NAMALWA (cell line): ENCODE measurements at regions not wholly inside any gene's neighbourhood (a gene's known extent, or its start where the extent isn't known, plus 50 kb on each side); places are given as distances from the start of the nearest gene placed in this dataset.
A peak's percentile ranks its signal among the peaks of the same experiment; 100 is the strongest.
"Not testable (repeated sequence)": the region's sequence is repeated elsewhere in the genome, so short reads cannot be mapped to it uniquely, and the experiment has no call there.

ENCODE experiments used
- DNase-seq: peaks from one replicate; pipeline ENCODE4 v3.0.0-alpha.2; 2015; ENCODE audit warnings: low spot score

- DNase-seq: no peak
Observed at GRCh38 chr20:55528482-55528881, 476.8 kb downstream of the CBLN4 start.

- no peak for DNase-seq
Observed at GRCh38 chr20:55522296-55522815, 483.0 kb downstream of the CBLN4 start.

- DNase-seq: not testable (repeated sequence)
Observed at GRCh38 chr20:55517584-55517983, 487.7 kb downstream of the CBLN4 start.

GRCh38 chr20:55515832-55516231, 489.5 kb downstream of the CBLN4 start:
- no peak for DNase-seq

- DNase-seq: no peak
Observed at GRCh38 chr20:55514531-55514930, 490.8 kb downstream of the CBLN4 start.

GRCh38 chr20:55513954-55514353, 491.4 kb downstream of the CBLN4 start:
- DNase-seq: no peak

- DNase-seq: no peak
Observed at GRCh38 chr20:55500130-55500529, 505.2 kb downstream of the CBLN4 start.

- no peak for DNase-seq
Observed at GRCh38 chr20:55488593-55488992, 516.7 kb downstream of the CBLN4 start.

- no peak for DNase-seq
Observed at GRCh38 chr20:55478724-55479450, 526.4 kb downstream of the CBLN4 start.

GRCh38 chr20:55472704-55473103, 532.6 kb downstream of the CBLN4 start:
- DNase-seq: peak; percentile 13

- DNase-seq: no peak
Observed at GRCh38 chr20:55471052-55472006, 534.0 kb downstream of the CBLN4 start.

GRCh38 chr20:55469074-55469473, 536.2 kb downstream of the CBLN4 start:
- DNase-seq: no peak

- no peak for DNase-seq
Observed at GRCh38 chr20:55461519-55461918, 543.8 kb downstream of the CBLN4 start.

GRCh38 chr20:55456316-55456940, 548.9 kb downstream of the CBLN4 start:
- DNase-seq: no peak

- no peak for DNase-seq
Observed at GRCh38 chr20:55449091-55449490, 556.2 kb downstream of the CBLN4 start.

GRCh38 chr20:55446301-55446700, 559.0 kb downstream of the CBLN4 start:
- no peak for DNase-seq

GRCh38 chr20:55439070-55439469, 566.2 kb downstream of the CBLN4 start:
- no peak for DNase-seq

- DNase-seq: no peak
Observed at GRCh38 chr20:55437798-55438415, 567.4 kb downstream of the CBLN4 start.

- DNase-seq: no peak
Observed at GRCh38 chr20:55424968-55425367, 580.4 kb downstream of the CBLN4 start.

GRCh38 chr20:55424476-55424875, 580.8 kb downstream of the CBLN4 start:
- DNase-seq: no peak

GRCh38 chr20:55417836-55418235, 587.5 kb downstream of the CBLN4 start:
- DNase-seq: no peak

- peak; percentile 53 for DNase-seq
Observed at GRCh38 chr20:55415567-55416142, 589.7 kb downstream of the CBLN4 start.
